CD4-positive, alpha-beta memory T cell (primary cell): ENCODE measurements at regions not wholly inside any gene's neighbourhood (a gene's known extent, or its start where the extent isn't known, plus 50 kb on each side); places are given as distances from the start of the nearest gene placed in this dataset.
"Not testable (repeated sequence)": the region's sequence is repeated elsewhere in the genome, so short reads cannot be mapped to it uniquely, and the experiment has no call there.

ENCODE experiments used
- CTCF ChIA-PET: fragments of 350-600 bp; sonication (Branson Sonifier 250); formaldehyde crosslinking; loops from one replicate; lab custom pipeline; 2021; ENCODE audit warnings: inconsistent platforms; ENCODE audit not compliant: partially characterized antibody; lab: Charles Lee
- POLR2A ChIA-PET: fragments of 350-600 bp; sonication (Branson Sonifier 250); formaldehyde crosslinking; loops from one replicate; lab custom pipeline; 2021; ENCODE audit not compliant: partially characterized antibody; lab: Charles Lee
- DNase-seq, 5 donors: peaks; one replicate each; pipeline versions ENCODE4 v3.0.0 to v3.0.0-alpha.2; 2020 to 2022; ENCODE audit warnings: mixed read lengths in 1 of 5
- H3K27ac ChIP-seq: one replicate; pipeline ENCODE4 v1.7.0; 2013; ENCODE audit warnings: low read depth, low read length
- H3K27me3 ChIP-seq: 2 replicates; pipeline ENCODE4 v1.7.0; 2013; ENCODE audit warnings: mild to moderate bottlenecking, low read length, moderate library complexity; ENCODE audit not compliant: insufficient read depth
- H3K36me3 ChIP-seq: 2 replicates; pipeline ENCODE4 v1.7.0; 2013; ENCODE audit warnings: mild to moderate bottlenecking, low read length, moderate library complexity; ENCODE audit not compliant: insufficient read depth
- H3K4me1 ChIP-seq: 2 replicates; pipeline ENCODE4 v1.7.0; 2013; ENCODE audit warnings: mild to moderate bottlenecking, low read length, moderate library complexity; ENCODE audit not compliant: insufficient read depth
- H3K4me3 ChIP-seq, 2 donors: one replicate each; pipeline ENCODE4 v1.7.0; 2013; ENCODE audit warnings: low read length in 2 of 2, mild to moderate bottlenecking in 1 of 2
- H3K9me3 ChIP-seq, 2 donors: one replicate each; pipeline ENCODE4 v1.7.0; 2013; ENCODE audit warnings: low read length in 2 of 2, control low read depth in 1 of 2; ENCODE audit not compliant: control insufficient read depth in 1 of 2
- H3K27ac Mint-ChIP-seq, 7 donors: one replicate each; pipeline ENCODE4 v1.8.0; 2020 to 2021; ENCODE audit warnings: mixed read lengths in 7 of 7, mild to moderate bottlenecking in 6 of 7, inconsistent platforms in 3 of 7, moderate library complexity in 3 of 7
- H3K27me3 Mint-ChIP-seq, 2 donors: one replicate each; pipeline ENCODE4 v1.8.0; 2020 to 2021; ENCODE audit warnings: mixed read lengths in 2 of 2
- H3K36me3 Mint-ChIP-seq, 2 donors: one replicate each; pipeline ENCODE4 v1.8.0; 2020 to 2021; ENCODE audit warnings: mixed read lengths in 2 of 2, inconsistent platforms in 1 of 2, mild to moderate bottlenecking in 1 of 2
- H3K4me1 Mint-ChIP-seq, 4 donors: one replicate each; pipeline ENCODE4 v1.8.0; 2020 to 2021; ENCODE audit warnings: mixed read lengths in 4 of 4, mild to moderate bottlenecking in 1 of 4
- H3K4me3 Mint-ChIP-seq, 8 donors: one replicate each; pipeline ENCODE4 v1.8.0; 2020 to 2021; ENCODE audit warnings: mixed read lengths in 8 of 8, mild to moderate bottlenecking in 7 of 8, moderate library complexity in 6 of 8, inconsistent platforms in 3 of 8
- H3K9me3 Mint-ChIP-seq, 8 donors: one replicate each; pipeline ENCODE4 v1.8.0; 2020 to 2021; ENCODE audit warnings: mixed read lengths in 8 of 8, mild to moderate bottlenecking in 5 of 8, inconsistent platforms in 3 of 8, moderate library complexity in 1 of 8
- intact Hi-C: fragments of 100-400 bp; cut with micrococcal nuclease; formaldehyde crosslinking; loops from one replicate; pipeline ENCODE4 v1.15.1; 2023

GRCh38 chr15:62666046-62666445 is 376.5 kb upstream of the TPM1 start:
- H3K36me3 Mint-ChIP-seq: no peaks in the 10 kb centered on the region
- no peak for DNase-seq
- intact Hi-C loops: no loop called here
- ChIA-PET POLR2A (no interaction called here), CTCF (no interaction called here)
- no peaks in the 10 kb centered on the region for H3K4me1 Mint-ChIP-seq
- H3K27ac Mint-ChIP-seq: no peak overlapping the region
- H3K36me3 ChIP-seq: no peaks in the 10 kb centered on the region
- no peaks in the 10 kb centered on the region for H3K27me3 ChIP-seq
- H3K9me3 Mint-ChIP-seq: peaks cover 0 to 6% (median 0%) of the 10 kb centered on the region in 8 donors
- H3K9me3 ChIP-seq: no peaks in the 10 kb centered on the region
- peaks cover 0 to 4% of the 10 kb centered on the region in 2 donors for H3K27me3 Mint-ChIP-seq
- H3K4me3 ChIP-seq: no peak overlapping the region
- H3K27ac ChIP-seq: no peak overlapping the region
- H3K4me3 Mint-ChIP-seq: no peak overlapping the region
- H3K4me1 ChIP-seq: no peaks in the 10 kb centered on the region

GRCh38 chr15:62672268-62672667 is 370.3 kb upstream of the TPM1 start:
- intact Hi-C loops: no loop called here
- H3K27me3 ChIP-seq: no peaks in the 10 kb centered on the region
- DNase-seq: no peak
- H3K4me1 ChIP-seq: no peaks in the 10 kb centered on the region
- H3K9me3 ChIP-seq: no peaks in the 10 kb centered on the region
- no peaks in the 10 kb centered on the region for H3K36me3 Mint-ChIP-seq
- H3K9me3 Mint-ChIP-seq: peaks cover 0 to 5% (median 0%) of the 10 kb centered on the region in 8 donors
- no peaks in the 10 kb centered on the region for H3K4me1 Mint-ChIP-seq
- H3K4me3 Mint-ChIP-seq: no peak overlapping the region
- ChIA-PET POLR2A (no interaction called here), CTCF (no interaction called here)
- H3K27ac Mint-ChIP-seq: no peak overlapping the region
- no peak overlapping the region for H3K4me3 ChIP-seq
- H3K27ac ChIP-seq: no peak overlapping the region
- no peaks in the 10 kb centered on the region for H3K36me3 ChIP-seq
- H3K27me3 Mint-ChIP-seq: peaks cover 5 to 13% of the 10 kb centered on the region in 2 donors

DNA sequence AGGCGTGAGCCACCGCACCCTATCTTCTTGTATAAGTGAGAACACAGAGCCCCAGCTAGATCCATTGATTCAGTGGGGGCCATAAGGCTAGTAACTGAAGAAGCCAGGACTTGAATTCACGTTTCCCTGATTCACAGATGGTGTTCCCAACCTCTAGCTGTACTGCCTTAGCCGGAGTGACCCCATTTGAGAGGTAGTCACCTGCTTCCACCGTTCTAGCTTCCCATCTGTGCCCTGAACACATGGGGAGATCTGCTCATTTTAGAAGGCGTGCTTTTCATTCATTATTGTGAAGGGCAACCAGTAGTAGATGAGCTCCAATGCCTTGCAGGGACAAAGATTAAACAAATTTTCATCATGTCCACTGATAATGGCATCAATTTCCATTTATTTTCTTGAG is 365.7 kb upstream of the TPM1 start:
- no peak overlapping the region for H3K27ac Mint-ChIP-seq
- ChIA-PET CTCF (no interaction called here), POLR2A (no interaction called here)
- Histone ChIP-seq H3K9me3 (no peaks in the 10 kb centered on the region), H3K36me3 (no peaks in the 10 kb centered on the region), H3K27me3 (no peaks in the 10 kb centered on the region), H3K4me3 (no peak overlapping the region), H3K27ac (no peak overlapping the region), H3K4me1 (no peaks in the 10 kb centered on the region)
- H3K27me3 Mint-ChIP-seq: peaks cover 4 to 19% of the 10 kb centered on the region in 2 donors
- H3K4me1 Mint-ChIP-seq: no peaks in the 10 kb centered on the region
- DNase-seq: no peak
- no peaks in the 10 kb centered on the region for H3K36me3 Mint-ChIP-seq
- intact Hi-C loops: no loop called here
- H3K4me3 Mint-ChIP-seq: no peak overlapping the region
- peaks cover 0 to 5% (median 1%) of the 10 kb centered on the region in 8 donors for H3K9me3 Mint-ChIP-seq

DNA sequence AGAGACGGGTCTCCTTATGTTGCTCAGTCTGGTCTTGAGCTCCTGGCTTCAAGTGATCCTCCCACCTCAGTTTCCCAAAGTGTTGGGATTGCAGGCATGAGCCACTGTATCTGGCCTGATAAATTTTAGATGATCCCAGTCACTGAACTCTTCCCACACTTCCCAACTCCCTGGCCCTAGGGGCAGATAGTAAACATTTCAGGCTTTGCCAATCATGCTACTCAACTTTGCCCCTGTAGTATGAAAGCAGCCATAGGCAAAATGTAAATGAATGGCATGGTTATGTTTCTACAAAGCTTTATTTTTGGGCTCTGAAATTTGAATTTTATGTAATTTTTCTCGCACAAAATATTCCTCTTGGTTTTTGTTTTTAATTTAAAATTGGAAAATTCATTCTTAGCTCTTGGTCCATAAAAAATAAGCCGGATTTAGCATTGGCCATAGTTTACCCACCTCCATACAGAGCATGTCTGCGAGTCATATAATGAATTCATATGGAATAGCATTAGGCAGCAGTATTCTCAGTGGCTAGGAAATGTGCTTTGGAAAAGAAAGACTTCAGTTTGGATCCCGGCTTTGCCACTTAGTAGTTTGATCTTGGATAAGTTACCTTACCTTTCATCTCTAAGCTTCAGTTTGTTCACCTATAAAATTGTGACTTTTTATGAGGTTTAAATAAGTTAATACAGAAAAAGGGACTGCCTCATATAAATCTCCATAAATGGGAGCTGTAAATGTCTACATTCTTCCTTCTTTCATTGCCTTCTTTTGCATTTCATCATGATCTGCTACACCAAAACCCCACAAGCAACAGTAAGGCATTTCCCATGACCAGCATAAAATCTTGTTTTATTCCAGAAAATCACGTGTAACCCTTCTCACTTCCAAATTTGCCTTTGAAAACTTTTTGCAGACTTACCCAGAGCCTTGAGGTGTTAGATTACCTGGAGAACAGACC is 360.3 kb upstream of the TPM1 start:
- POLR2A ChIA-PET: no interaction called here
- H3K27me3 Mint-ChIP-seq: peaks cover 3 to 9% of the 10 kb centered on the region in 2 donors
- peaks cover 0 to 5% (median 1%) of the 10 kb centered on the region in 8 donors for H3K9me3 Mint-ChIP-seq
- CTCF ChIA-PET: no interaction called here
- H3K36me3 Mint-ChIP-seq: no peaks in the 10 kb centered on the region
- intact Hi-C loops: no loop called here
- Histone ChIP-seq H3K4me3 (no peak overlapping the region), H3K4me1 (no peaks in the 10 kb centered on the region), H3K36me3 (no peaks in the 10 kb centered on the region), H3K27me3 (no peaks in the 10 kb centered on the region), H3K9me3 (no peaks in the 10 kb centered on the region), H3K27ac (no peak overlapping the region)
- H3K4me1 Mint-ChIP-seq: no peaks in the 10 kb centered on the region
- no peak overlapping the region for H3K27ac Mint-ChIP-seq
- H3K4me3 Mint-ChIP-seq: no peak overlapping the region
- DNase-seq: no peak

DNA sequence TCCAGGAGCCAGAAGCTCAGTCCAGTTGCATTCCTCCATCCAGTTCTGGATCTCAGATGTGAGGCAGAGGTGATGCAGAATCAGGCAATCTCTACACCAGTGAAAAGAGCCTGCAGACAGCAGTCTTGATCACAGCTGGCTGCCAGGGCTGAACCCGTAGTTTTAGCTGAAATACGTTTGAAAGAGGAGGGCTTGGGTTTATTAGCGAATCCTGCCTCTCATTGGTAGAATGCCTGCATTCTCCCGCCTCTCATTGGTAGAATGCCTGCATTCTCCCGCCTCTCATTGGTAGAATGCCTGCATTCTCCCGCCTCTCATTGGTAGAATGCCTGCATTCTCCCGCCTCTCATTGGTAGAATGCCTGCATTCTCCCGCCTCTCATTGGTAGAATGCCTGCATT is 359.4 kb upstream of the TPM1 start:
- H3K27ac ChIP-seq, H3K36me3 ChIP-seq, H3K27ac Mint-ChIP-seq, H3K4me1 ChIP-seq, H3K36me3 Mint-ChIP-seq, H3K9me3 ChIP-seq, H3K4me3 Mint-ChIP-seq, CTCF ChIA-PET, H3K27me3 Mint-ChIP-seq, intact Hi-C loops, POLR2A ChIA-PET, H3K4me3 ChIP-seq, H3K4me1 Mint-ChIP-seq, H3K9me3 Mint-ChIP-seq, H3K27me3 ChIP-seq, DNase-seq: not testable (repeated sequence)

- no peak overlapping the region for H3K27ac Mint-ChIP-seq
- H3K4me3 Mint-ChIP-seq: no peak overlapping the region
- H3K36me3 Mint-ChIP-seq: no peaks in the 10 kb centered on the region
- intact Hi-C loops: no loop called here
- H3K9me3 Mint-ChIP-seq: peaks cover 0 to 5% (median 1%) of the 10 kb centered on the region in 8 donors
- H3K4me1 Mint-ChIP-seq: no peaks in the 10 kb centered on the region
- ChIA-PET POLR2A (no interaction called here), CTCF (no interaction called here)
- no peaks in the 10 kb centered on the region for H3K36me3 ChIP-seq
- no peak overlapping the region for H3K4me3 ChIP-seq
- H3K27me3 ChIP-seq: no peaks in the 10 kb centered on the region
- no peak for DNase-seq
- H3K4me1 ChIP-seq: no peaks in the 10 kb centered on the region
- no peaks in the 10 kb centered on the region for H3K9me3 ChIP-seq
- H3K27ac ChIP-seq: no peak overlapping the region
- H3K27me3 Mint-ChIP-seq: peaks cover 3 to 7% of the 10 kb centered on the region in 2 donors
Measured at GRCh38 chr15:62684123-62684808, 358.3 kb upstream of the TPM1 start.

GRCh38 chr15:62691008-62691407 is 351.5 kb upstream of the TPM1 start:
- H3K9me3 Mint-ChIP-seq: no peaks in the 10 kb centered on the region
- H3K27me3 Mint-ChIP-seq: peaks cover 6 to 7% of the 10 kb centered on the region in 2 donors
- DNase-seq: no peak

More at GRCh38 chr15:62691008-62691407, 351.5 kb upstream of the TPM1 start:
- Mint-ChIP-seq H3K4me1 (no peaks in the 10 kb centered on the region), H3K4me3 (no peak overlapping the region), H3K36me3 (no peaks in the 10 kb centered on the region), H3K27ac (no peak overlapping the region)
- H3K9me3 ChIP-seq: no peaks in the 10 kb centered on the region
- H3K4me1 ChIP-seq: no peaks in the 10 kb centered on the region
- ChIA-PET CTCF (no interaction called here), POLR2A (no interaction called here)
- intact Hi-C loops: no loop called here
- no peak overlapping the region for H3K27ac ChIP-seq
- no peak overlapping the region for H3K4me3 ChIP-seq
- no peaks in the 10 kb centered on the region for H3K36me3 ChIP-seq
- no peaks in the 10 kb centered on the region for H3K27me3 ChIP-seq
